Peyer's patch (tissue), 4 donors: ENCODE measurements at regions not wholly inside any gene's neighbourhood (a gene's known extent, or its start where the extent isn't known, plus 50 kb on each side); places are given as distances from the start of the nearest gene placed in this dataset.

ENCODE experiments used
- DNase-seq, 3 donors: peaks; one replicate each; pipeline ENCODE4 v3.0.0-alpha.2; 2017 to 2019
- H3K27ac ChIP-seq, 4 donors: fragments of 200-600 bp; sonication (generic); one replicate each; pipeline ENCODE4 v1.5.1; 2016 to 2019
- H3K27me3 ChIP-seq, 2 donors: fragments of 200-600 bp; sonication (generic); one replicate each; pipeline ENCODE4 v1.5.1; 2019
- H3K36me3 ChIP-seq, 3 donors: fragments of 200-600 bp; sonication (generic); one replicate each; pipeline ENCODE4 v1.5.1; 2016 to 2019
- H3K4me1 ChIP-seq, 4 donors: fragments of 200-600 bp; sonication (generic); one replicate each; pipeline ENCODE4 v1.5.1; 2016 to 2019
- H3K4me3 ChIP-seq, 4 donors: fragments of 200-600 bp; sonication (generic); 1 replicate in 3 of 4; 2 replicates in 1 of 4; pipeline ENCODE4 v1.5.1; 2016 to 2019; ENCODE audit warnings: mild to moderate bottlenecking in 1 of 4
- H3K9me3 ChIP-seq, 4 donors: fragments of 200-600 bp; sonication (generic); one replicate each; pipeline ENCODE4 v1.5.1; 2016 to 2019; ENCODE audit warnings: mild to moderate bottlenecking in 1 of 4
- POLR2A ChIP-seq, 2 donors: fragments of 450-650 bp; IDR thresholded peaks; one replicate each; pipeline ENCODE4 v1.5.1; 2017; ENCODE audit warnings: antibody characterized with exemption in 2 of 2, mild to moderate bottlenecking in 2 of 2, moderate library complexity in 2 of 2
- TF ChIP-seq, protein P1 (sequence below), 6 experiments: fragments of 450-650 bp in 4 of 6; fragments of 200-600 bp in 2 of 6; sonication (generic) in 1 of 6; IDR thresholded peaks; one replicate each; pipeline ENCODE4 v1.5.1; 2017 to 2019; ENCODE audit warnings: antibody characterized with exemption in 6 of 6, mild to moderate bottlenecking in 3 of 6, moderate library complexity in 1 of 6

DNA sequence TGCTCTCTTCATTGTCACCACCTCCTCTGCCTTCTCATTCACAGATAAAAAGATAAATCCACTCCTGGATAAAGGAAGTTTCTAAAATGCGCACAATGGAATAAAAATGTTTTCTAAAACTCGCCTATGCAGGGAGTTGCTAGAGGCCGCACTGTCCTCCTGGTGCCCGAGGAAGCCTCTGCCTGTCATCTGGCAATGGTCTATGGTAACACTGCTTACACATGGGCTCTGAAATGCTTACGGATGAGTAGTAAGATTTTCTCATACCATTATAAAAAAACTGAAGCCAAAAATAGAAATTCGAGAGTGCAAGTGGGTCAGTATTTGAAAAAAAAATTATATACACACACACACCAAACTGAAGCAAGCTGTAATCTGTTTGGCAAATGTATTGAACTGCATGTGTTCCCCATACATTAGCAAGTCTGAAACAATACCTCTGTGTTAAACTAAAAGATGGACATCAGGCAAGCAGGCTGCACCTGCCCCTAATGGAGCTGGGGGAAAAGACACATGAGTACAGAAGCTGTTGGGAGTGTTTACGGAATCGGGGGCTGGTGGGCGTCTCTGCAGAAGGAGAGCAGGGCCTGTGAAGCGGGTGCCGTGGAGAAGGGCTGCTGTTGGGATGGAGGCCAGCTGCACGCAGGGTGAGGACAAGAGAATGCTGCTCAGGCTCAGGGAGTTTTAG, 103.3 kb upstream of the FAT1 start:
- no peaks in the 10 kb centered on the region for H3K9me3 ChIP-seq
- DNase-seq, result no peak
- TF ChIP-seq POLR2A (IDR thresholded peaks at IDR 0.05), result no peak
- TF ChIP-seq, protein P1, sequence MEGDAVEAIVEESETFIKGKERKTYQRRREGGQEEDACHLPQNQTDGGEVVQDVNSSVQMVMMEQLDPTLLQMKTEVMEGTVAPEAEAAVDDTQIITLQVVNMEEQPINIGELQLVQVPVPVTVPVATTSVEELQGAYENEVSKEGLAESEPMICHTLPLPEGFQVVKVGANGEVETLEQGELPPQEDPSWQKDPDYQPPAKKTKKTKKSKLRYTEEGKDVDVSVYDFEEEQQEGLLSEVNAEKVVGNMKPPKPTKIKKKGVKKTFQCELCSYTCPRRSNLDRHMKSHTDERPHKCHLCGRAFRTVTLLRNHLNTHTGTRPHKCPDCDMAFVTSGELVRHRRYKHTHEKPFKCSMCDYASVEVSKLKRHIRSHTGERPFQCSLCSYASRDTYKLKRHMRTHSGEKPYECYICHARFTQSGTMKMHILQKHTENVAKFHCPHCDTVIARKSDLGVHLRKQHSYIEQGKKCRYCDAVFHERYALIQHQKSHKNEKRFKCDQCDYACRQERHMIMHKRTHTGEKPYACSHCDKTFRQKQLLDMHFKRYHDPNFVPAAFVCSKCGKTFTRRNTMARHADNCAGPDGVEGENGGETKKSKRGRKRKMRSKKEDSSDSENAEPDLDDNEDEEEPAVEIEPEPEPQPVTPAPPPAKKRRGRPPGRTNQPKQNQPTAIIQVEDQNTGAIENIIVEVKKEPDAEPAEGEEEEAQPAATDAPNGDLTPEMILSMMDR (IDR thresholded peaks at IDR 0.05), result no peak

DNA sequence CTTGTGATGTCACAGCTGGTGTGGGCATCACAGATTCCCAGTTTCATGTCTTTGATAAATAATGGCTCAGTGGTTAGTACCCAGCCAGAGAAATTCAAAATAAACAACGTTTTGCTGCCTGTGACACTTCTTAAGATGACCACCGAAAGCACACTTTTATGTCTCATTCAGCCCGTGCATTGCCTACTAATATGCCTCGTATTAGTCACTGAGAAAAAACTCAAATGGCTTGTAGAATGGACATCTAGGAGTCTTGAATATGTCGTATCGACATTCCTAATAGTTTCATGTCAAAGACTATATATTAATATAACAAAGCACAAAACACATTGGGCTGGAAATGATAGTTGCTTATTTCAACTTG, 103.9 kb upstream of the FAT1 start:
- no peak for DNase-seq
- H3K36me3 ChIP-seq, result no peaks in the 10 kb centered on the region
- H3K4me1 ChIP-seq, result peaks cover 0 to 27% (median 0%) of the 10 kb centered on the region in 4 donors
- H3K9me3 ChIP-seq, result no peaks in the 10 kb centered on the region
- TF ChIP-seq, protein P1 (IDR thresholded peaks at IDR 0.05), result no peak
- TF ChIP-seq POLR2A (IDR thresholded peaks at IDR 0.05), result no peak
- H3K4me3 ChIP-seq, result no peak overlapping the region
- H3K27me3 ChIP-seq, result no peaks in the 10 kb centered on the region
- H3K27ac ChIP-seq, result no peak overlapping the region

More for the DNA sequence above, 103.3 kb upstream of the FAT1 start:
- no peaks in the 10 kb centered on the region for H3K36me3 ChIP-seq
- peaks cover 0 to 27% (median 0%) of the 10 kb centered on the region in 4 donors for H3K4me1 ChIP-seq
- H3K27me3 ChIP-seq, result no peaks in the 10 kb centered on the region
- H3K4me3 ChIP-seq, result no peak overlapping the region
- no peak overlapping the region for H3K27ac ChIP-seq

DNA sequence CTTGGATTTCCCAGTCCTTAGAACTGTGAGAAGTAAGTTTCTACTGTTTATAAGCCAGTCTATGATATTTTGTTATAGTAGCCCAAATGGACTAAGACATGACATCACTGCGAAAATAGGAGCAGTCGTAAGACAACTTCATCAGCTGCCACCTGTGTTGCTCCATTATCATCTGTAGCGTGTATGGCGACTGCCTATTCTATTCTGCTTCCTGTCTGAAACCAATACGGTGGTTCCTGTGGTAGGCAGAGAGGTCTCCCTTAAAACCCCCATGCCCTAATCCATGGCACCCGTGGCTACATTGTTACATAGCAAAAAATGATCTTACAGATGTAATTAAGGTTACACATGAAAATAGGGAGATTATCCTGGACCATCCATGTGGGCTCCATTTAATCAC, 105.4 kb upstream of the FAT1 start:
- no peak for DNase-seq
- peak overlapping the region in 2 of 4 donors; percentile 55 to 69 for H3K27ac ChIP-seq
- no peaks in the 10 kb centered on the region for H3K36me3 ChIP-seq
- H3K4me1 ChIP-seq, result peaks cover 0 to 27% (median 0%) of the 10 kb centered on the region in 4 donors
- no peaks in the 10 kb centered on the region for H3K9me3 ChIP-seq
- no peaks in the 10 kb centered on the region for H3K27me3 ChIP-seq
- no peak overlapping the region for H3K4me3 ChIP-seq
- TF ChIP-seq, protein P1 (IDR thresholded peaks at IDR 0.05), result no peak
- no peak for TF ChIP-seq POLR2A (IDR thresholded peaks at IDR 0.05)

DNA sequence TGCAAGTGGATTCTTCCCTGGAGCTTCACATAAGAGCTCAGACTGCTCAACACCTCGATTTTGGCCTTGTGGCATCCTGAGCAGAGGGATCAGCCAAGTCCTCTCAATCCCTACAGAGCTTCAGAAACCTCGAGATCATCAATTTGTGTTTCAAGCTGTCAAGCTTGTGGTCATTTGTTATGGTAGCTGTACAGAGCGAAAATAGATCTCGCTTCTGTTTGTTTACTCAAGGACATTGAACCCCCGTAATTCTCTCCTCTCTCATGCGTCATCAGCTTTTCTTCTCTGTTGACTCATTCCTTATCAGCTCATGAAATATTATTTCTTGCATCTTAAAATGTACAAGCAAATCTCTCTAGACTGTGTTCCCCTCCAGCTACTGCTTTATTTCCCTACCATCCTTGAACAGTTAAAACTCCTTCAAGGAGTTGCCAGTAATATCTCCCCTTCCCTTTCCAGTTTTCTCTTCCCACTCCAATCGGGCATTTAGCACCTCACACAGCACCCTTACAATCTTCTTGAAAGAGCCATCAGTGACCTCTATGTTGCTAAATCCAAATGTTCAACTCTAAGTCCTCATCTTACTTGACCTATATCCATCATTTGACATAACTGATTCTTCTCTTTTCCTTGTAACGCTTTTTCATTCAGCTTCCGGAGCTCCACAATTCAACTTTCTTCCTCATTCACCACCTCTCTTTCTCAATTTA, 106.2 kb upstream of the FAT1 start:
- DNase-seq, result no peak
- Histone ChIP-seq H3K4me3 (no peak overlapping the region), H3K9me3 (no peaks in the 10 kb centered on the region), H3K36me3 (no peaks in the 10 kb centered on the region), H3K27me3 (no peaks in the 10 kb centered on the region), H3K4me1 (peaks cover 0 to 25% (median 0%) of the 10 kb centered on the region in 4 donors), H3K27ac (peak overlapping the region in 2 of 4 donors; percentile 55 to 69)
- TF ChIP-seq POLR2A (IDR thresholded peaks at IDR 0.05), result no peak
- TF ChIP-seq, protein P1 (IDR thresholded peaks at IDR 0.05), result no peak

DNA sequence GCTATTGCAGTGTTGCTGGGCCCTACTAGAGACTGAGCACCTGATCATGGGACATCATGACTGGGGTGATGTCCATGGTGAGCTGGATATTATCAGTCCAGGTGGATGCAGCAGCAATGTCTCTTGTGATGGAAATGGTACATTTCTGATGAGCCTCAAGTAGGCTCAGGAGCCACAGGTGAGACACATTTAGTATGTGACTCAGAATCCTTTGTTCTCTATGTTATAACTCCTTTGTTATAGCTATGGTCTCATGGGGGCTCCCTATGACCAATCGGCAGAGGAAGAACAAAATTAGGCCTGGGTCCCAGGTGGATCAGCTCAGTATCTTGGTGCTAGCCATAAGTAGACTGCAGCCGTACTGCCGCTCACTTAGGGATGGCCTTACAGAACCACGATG, 107.9 kb upstream of the FAT1 start:
- no peaks in the 10 kb centered on the region for H3K9me3 ChIP-seq
- DNase-seq, result no peak
- no peaks in the 10 kb centered on the region for H3K36me3 ChIP-seq
- H3K4me1 ChIP-seq, result peaks cover 0 to 13% (median 0%) of the 10 kb centered on the region in 4 donors
- H3K4me3 ChIP-seq, result no peak overlapping the region
- H3K27me3 ChIP-seq, result no peaks in the 10 kb centered on the region
- no peak for TF ChIP-seq POLR2A (IDR thresholded peaks at IDR 0.05)
- TF ChIP-seq, protein P1 (IDR thresholded peaks at IDR 0.05), result no peak
- H3K27ac ChIP-seq, result no peak overlapping the region
